Immature natural killer cell (primary cell): ENCODE measurements at regions not wholly inside any gene's neighbourhood (a gene's known extent, or its start where the extent isn't known, plus 50 kb on each side); places are given as distances from the start of the nearest gene placed in this dataset.

ENCODE experiments used
- DNase-seq, 3 donors: peaks; one replicate each; pipeline ENCODE4 v3.0.0; 2022; ENCODE audit warnings: mixed read lengths in 1 of 3
- H3K27ac Mint-ChIP-seq, 6 donors: one replicate each; pipeline ENCODE4 v1.8.0; 2020; ENCODE audit warnings: mixed read lengths in 6 of 6, mild to moderate bottlenecking in 5 of 6, inconsistent platforms in 4 of 6, moderate library complexity in 3 of 6
- H3K27me3 Mint-ChIP-seq, 3 donors: one replicate each; pipeline ENCODE4 v1.8.0; 2020 to 2021; ENCODE audit warnings: low read depth in 3 of 3, mild to moderate bottlenecking in 3 of 3, mixed read lengths in 3 of 3, moderate library complexity in 3 of 3, inconsistent platforms in 1 of 3
- H3K36me3 Mint-ChIP-seq, 3 donors: one replicate each; pipeline ENCODE4 v1.8.0; 2020; ENCODE audit warnings: mixed read lengths in 3 of 3, inconsistent platforms in 2 of 3, mild to moderate bottlenecking in 2 of 3
- H3K4me1 Mint-ChIP-seq, 2 donors: one replicate each; pipeline ENCODE4 v1.8.0; 2020; ENCODE audit warnings: inconsistent platforms in 2 of 2, mild to moderate bottlenecking in 2 of 2, mixed read lengths in 2 of 2, moderate library complexity in 1 of 2
- H3K4me3 Mint-ChIP-seq, 5 donors: one replicate each; pipeline ENCODE4 v1.8.0; 2020; ENCODE audit warnings: mild to moderate bottlenecking in 5 of 5, mixed read lengths in 5 of 5, inconsistent platforms in 3 of 5, moderate library complexity in 3 of 5
- H3K9me3 Mint-ChIP-seq, 6 donors: one replicate each; pipeline ENCODE4 v1.8.0; 2020; ENCODE audit warnings: mild to moderate bottlenecking in 6 of 6, mixed read lengths in 6 of 6, inconsistent platforms in 4 of 6, moderate library complexity in 3 of 6

DNA sequence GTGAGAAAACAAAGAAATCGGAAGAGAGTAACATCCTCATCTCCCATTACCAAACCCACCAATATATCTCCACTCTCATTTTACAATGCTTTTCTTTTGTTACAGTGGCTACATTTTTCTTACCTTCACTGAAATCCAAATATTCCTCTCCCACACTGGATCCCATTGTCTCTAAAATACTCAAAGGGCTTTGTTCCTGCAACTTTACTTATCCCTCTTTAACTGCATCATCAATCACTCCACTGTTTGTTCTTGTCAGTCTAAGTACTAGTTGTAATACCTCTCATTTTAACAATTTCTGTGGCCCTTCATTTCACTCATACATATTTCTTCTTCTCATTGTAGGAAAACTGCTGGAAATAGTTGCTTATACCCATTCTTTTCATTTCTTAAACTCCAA is 464.2 kb upstream of the PIK3C3 start:
- Mint-ChIP-seq H3K4me1 (no peaks in the 10 kb centered on the region), H3K27me3 (peaks cover 0 to 3% (median 2%) of the 10 kb centered on the region in 3 donors), H3K4me3 (no peak overlapping the region), H3K36me3 (peaks cover 0 to under 1% (median 0%) of the 10 kb centered on the region in 3 donors), H3K9me3 (peaks cover 9 to 48% (median 20%) of the 10 kb centered on the region in 6 donors), H3K27ac (no peak overlapping the region)
- DNase-seq: no peak

DNA sequence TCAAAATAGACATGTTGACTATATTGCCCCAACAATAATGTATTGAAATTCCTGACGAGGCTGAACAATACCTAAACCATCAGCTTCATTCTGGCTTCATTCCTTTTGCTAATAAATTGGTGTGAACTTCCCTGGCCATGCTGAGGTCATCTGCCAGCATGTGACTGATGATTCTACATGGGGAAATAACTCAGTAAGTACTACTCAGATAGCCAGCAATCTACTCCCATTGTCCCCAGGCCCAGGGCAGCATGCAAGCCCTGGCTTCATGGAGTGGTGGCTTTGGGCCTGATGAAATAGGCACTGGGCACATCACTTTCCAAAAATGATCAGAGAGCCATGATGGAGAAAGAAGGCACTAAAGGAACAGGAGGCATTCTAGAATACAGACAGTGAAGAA is 468.5 kb upstream of the PIK3C3 start:
- Mint-ChIP-seq H3K4me3 (no peak overlapping the region), H3K27me3 (peaks cover 0 to 3% (median 2%) of the 10 kb centered on the region in 3 donors), H3K27ac (no peak overlapping the region), H3K4me1 (no peaks in the 10 kb centered on the region), H3K9me3 (peaks cover 6 to 46% (median 24%) of the 10 kb centered on the region in 6 donors), H3K36me3 (peaks cover 0 to 4% (median 0%) of the 10 kb centered on the region in 3 donors)
- no peak for DNase-seq

DNA sequence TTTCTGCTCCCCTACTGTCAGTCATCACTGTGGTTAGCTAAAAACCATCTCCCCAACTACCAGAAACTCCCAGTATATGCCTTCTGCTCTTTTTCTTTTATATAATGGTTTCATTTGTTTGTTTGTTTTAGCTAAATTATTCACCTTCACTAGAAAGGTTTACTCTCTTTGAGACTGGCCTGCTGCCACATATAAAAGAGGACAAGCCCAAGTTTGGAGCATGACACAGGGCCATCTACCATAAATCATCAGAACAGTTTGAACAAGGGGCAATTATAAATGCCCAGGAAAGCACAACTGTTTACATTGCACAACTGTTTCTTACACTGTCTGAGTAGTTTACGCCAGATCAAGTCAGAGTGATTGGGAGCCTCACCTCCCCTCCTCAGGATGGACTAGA is 471.0 kb upstream of the PIK3C3 start:
- Mint-ChIP-seq H3K4me1 (no peaks in the 10 kb centered on the region), H3K27ac (no peak overlapping the region), H3K36me3 (peaks cover 0 to 4% (median 0%) of the 10 kb centered on the region in 3 donors), H3K9me3 (peaks cover 8 to 38% (median 17%) of the 10 kb centered on the region in 6 donors), H3K27me3 (peaks cover 0 to 2% (median 0%) of the 10 kb centered on the region in 3 donors), H3K4me3 (no peak overlapping the region)
- no peak for DNase-seq

DNA sequence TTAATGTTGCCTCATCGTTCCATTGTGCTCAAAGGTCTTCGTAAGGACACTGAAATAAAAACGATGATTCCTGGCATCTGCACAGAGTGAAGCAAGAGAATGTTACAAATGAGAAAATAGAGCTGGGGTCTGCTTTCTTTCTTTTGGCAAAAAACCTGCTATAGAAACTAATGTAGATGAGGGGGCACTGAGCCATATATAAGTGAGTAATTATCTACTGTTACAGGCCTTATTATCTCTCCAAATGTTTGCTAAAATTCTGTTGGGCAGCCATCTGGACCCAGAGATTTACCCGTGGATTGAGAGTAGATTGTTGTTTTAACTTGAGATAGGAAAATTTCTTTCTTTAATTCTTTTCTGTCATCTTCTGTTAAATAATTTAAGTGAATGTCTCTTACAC is 472.5 kb upstream of the PIK3C3 start:
- peaks cover 0 to 4% (median 0%) of the 10 kb centered on the region in 3 donors for H3K36me3 Mint-ChIP-seq
- no peaks in the 10 kb centered on the region for H3K4me1 Mint-ChIP-seq
- peaks cover 0 to 2% (median 0%) of the 10 kb centered on the region in 3 donors for H3K27me3 Mint-ChIP-seq
- H3K9me3 Mint-ChIP-seq: peaks cover 8 to 40% (median 16%) of the 10 kb centered on the region in 6 donors
- no peak for DNase-seq
- no peak overlapping the region for H3K4me3 Mint-ChIP-seq
- no peak overlapping the region for H3K27ac Mint-ChIP-seq

DNA sequence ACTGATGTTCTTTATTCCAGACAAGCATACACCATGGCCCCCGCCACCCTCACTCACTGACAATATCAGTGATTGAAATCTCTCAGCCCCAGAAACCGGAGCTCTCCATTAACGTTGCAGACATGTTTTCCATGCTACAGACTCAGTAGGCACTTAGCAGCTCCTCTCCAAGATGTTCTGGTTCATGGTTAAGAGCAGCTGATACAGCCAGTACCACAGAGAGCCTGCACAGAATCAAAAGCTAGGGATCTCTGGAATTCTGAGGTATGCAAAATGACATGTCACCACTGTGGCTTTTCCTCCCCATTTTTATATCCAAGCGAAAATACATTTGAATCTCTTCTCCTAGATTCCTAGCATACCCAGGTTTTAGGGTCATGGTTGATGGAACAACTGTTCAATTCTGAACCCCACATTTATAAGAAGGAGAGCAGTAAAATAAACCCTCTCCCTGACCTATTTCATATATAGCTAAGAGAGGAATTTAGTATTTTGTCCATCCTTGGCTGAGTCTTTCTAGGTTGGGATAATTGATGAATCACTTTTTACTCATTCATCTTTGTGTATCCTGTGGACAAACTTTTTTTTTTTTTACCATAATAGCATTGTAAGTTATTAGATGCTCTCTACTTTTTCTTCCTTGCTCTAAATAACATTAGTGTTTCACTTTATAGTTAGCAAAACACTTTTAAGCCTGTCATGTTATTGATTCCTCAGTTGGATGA is 488.4 kb upstream of the PIK3C3 start:
- H3K9me3 Mint-ChIP-seq: peaks cover 11 to 51% (median 29%) of the 10 kb centered on the region in 6 donors
- no peaks in the 10 kb centered on the region for H3K36me3 Mint-ChIP-seq
- no peak for DNase-seq
- H3K27ac Mint-ChIP-seq: no peak overlapping the region
- H3K27me3 Mint-ChIP-seq: peaks cover 0 to 2% (median 2%) of the 10 kb centered on the region in 3 donors
- no peaks in the 10 kb centered on the region for H3K4me1 Mint-ChIP-seq
- no peak overlapping the region for H3K4me3 Mint-ChIP-seq

DNA sequence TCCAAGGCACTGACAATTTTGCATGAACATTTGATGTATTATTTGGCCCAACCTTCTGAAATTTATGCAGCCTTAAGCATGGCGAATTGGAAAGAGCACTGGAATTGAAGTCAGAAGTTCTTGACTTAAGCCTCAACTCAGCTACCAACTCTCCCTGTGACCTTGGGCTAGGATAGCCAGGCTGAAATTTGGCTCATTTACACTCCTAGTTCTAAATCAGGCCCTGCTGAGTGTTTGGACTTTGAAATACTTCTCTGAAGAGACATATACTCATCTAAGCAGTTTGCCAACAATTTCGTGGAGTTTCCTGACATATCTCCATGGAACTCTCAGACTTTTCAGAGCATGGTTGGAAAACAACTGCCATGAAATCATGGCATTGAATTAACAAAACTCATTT is 489.6 kb upstream of the PIK3C3 start:
- no peak overlapping the region for H3K27ac Mint-ChIP-seq
- H3K27me3 Mint-ChIP-seq: peaks cover 0 to 2% (median 2%) of the 10 kb centered on the region in 3 donors
- peaks cover 11 to 53% (median 31%) of the 10 kb centered on the region in 6 donors for H3K9me3 Mint-ChIP-seq
- H3K36me3 Mint-ChIP-seq: no peaks in the 10 kb centered on the region
- no peak for DNase-seq
- H3K4me1 Mint-ChIP-seq: no peaks in the 10 kb centered on the region
- no peak overlapping the region for H3K4me3 Mint-ChIP-seq

DNA sequence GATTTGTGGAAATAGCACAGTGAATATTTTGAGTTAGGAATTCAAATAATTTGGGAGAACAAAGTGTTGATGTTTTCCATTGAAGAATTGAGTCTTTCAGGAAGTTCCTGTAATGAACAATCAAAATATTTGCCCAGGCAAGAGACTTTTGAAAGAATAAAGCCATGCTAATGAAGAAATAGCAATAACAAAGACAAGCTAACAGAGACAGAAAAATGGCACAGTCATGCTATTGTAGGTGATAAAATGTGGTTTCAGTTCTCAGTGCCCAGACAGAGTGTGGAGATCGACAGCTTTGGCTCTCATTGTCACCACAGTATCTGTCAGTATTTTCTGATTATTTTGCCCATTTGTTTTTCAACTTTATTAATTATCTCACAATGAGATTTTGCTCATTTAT is 490.8 kb upstream of the PIK3C3 start:
- Mint-ChIP-seq H3K9me3 (peaks cover 10 to 49% (median 27%) of the 10 kb centered on the region in 6 donors), H3K4me1 (no peaks in the 10 kb centered on the region), H3K4me3 (no peak overlapping the region), H3K27me3 (peaks cover 0 to 2% (median 1%) of the 10 kb centered on the region in 3 donors), H3K27ac (no peak overlapping the region), H3K36me3 (no peaks in the 10 kb centered on the region)
- no peak for DNase-seq

DNA sequence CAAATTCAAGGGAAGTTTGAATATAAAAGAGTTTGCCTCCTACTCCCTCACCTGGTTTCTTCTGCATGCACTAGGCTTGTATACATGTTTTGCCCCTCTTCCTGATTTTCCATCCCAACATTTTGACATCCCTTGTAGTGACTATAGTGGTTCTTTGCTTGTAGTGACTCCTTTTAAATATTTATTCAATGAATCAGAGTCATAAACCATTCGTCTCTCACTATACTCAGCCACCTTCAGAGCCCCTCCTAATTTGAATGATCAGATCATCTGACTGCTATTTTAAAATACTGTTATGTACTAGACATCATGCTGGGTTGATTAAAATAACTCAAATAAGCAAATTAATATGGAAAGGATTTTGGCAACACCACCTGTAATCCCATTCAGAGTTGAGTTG is 492.1 kb upstream of the PIK3C3 start:
- peaks cover 4 to 41% (median 22%) of the 10 kb centered on the region in 6 donors for H3K9me3 Mint-ChIP-seq
- H3K4me1 Mint-ChIP-seq: no peaks in the 10 kb centered on the region
- peaks cover 0 to 2% (median 0%) of the 10 kb centered on the region in 3 donors for H3K27me3 Mint-ChIP-seq
- H3K4me3 Mint-ChIP-seq: no peak overlapping the region
- no peak for DNase-seq
- no peaks in the 10 kb centered on the region for H3K36me3 Mint-ChIP-seq
- no peak overlapping the region for H3K27ac Mint-ChIP-seq

DNA sequence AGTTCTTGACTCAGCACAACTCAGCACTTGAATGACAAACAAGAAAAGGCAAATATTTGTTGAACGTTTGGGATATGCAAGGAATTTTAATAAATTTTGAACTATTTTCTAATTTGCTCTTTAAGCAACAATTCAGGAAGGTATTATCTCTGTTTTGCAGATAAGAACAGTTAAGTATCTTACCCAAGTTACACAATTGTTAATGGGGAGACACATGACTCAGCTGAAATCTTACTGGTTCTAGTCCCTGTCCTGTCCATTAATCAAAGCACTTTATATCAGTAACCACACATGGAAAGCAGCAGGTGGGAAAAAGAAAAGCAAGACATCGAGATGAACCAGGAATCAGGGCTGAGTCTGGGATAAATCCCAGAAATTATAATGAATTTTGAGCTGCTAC is 493.9 kb upstream of the PIK3C3 start:
- Mint-ChIP-seq H3K27me3 (no peaks in the 10 kb centered on the region), H3K4me3 (no peak overlapping the region), H3K27ac (no peak overlapping the region), H3K36me3 (no peaks in the 10 kb centered on the region), H3K9me3 (peaks cover 0 to 27% (median 14%) of the 10 kb centered on the region in 6 donors), H3K4me1 (no peaks in the 10 kb centered on the region)
- no peak for DNase-seq

DNA sequence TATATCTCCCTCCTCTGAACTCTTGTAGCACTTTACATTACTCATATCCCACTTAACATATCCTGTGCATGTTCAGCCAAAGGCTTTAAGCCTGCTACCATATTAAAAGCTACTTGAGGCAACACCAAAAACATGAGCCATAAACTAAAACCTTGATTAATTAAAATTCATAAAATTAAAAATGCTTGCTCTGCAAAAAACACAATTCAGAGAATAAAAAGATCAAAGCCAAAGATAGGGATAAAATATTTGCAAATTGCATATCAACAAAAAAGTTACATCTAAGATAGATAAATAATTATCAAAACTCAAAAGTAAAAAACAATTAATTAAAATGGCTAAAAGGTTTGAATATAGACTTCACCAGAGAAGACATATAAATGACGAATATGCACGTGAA is 495.4 kb upstream of the PIK3C3 start:
- no peaks in the 10 kb centered on the region for H3K36me3 Mint-ChIP-seq
- no peaks in the 10 kb centered on the region for H3K27me3 Mint-ChIP-seq
- no peak overlapping the region for H3K4me3 Mint-ChIP-seq
- no peak for DNase-seq
- no peak overlapping the region for H3K27ac Mint-ChIP-seq
- H3K9me3 Mint-ChIP-seq: peaks cover 0 to 27% (median 10%) of the 10 kb centered on the region in 6 donors
- no peaks in the 10 kb centered on the region for H3K4me1 Mint-ChIP-seq

DNA sequence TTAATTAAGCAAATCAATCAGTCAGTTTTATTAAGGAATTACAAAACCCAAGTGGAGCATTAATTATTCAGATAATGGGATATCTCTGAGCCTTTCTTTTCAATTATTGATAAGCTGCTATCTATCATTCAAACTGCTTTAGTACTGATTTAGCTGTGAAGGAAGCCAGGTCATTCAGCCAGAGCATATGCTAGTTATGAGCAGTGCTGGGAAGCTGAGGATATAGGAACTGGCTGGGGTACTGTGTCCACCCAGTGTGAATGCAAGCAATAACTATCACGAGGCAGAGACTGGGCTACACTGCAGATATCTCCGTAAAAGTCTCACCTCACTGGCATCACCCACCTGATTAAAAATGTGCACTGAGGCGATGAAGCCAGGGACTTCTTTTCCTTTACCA is 496.7 kb upstream of the PIK3C3 start:
- Mint-ChIP-seq H3K36me3 (no peaks in the 10 kb centered on the region), H3K27ac (no peak overlapping the region), H3K4me3 (no peak overlapping the region), H3K4me1 (no peaks in the 10 kb centered on the region), H3K9me3 (peaks cover 0 to 34% (median 13%) of the 10 kb centered on the region in 6 donors), H3K27me3 (no peaks in the 10 kb centered on the region)
- no peak for DNase-seq

DNA sequence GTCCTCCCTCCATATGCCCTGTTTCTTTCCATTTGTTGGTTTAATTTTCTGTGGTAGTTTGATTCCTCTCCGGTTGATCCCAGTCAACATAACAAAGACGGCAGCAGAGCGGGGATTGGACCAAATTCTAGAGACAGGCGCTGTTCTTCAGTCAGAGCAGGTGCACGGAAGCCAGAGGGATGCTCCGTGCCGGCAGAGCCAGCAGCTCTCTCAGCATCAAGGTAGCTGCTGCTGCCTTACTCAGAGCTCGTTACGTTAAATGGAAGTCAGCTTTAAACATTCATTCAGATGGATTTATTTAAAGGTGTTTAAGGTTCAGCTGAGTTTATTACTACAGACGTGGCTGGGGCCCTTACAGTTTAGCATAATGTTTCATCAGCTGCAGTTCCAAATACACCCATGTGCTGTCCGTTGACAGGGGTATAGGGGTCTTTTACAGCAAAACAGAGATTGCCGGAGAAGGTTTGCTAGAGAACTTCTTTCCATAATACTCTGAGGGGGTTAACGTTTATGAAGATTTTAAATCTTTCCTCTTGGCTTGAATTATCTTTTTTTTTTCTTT is 497.2 kb upstream of the PIK3C3 start:
- Mint-ChIP-seq H3K9me3 (peaks cover 0 to 32% (median 13%) of the 10 kb centered on the region in 6 donors), H3K36me3 (no peaks in the 10 kb centered on the region), H3K4me1 (no peaks in the 10 kb centered on the region), H3K27ac (no peak overlapping the region), H3K4me3 (no peak overlapping the region), H3K27me3 (no peaks in the 10 kb centered on the region)
- no peak for DNase-seq

DNA sequence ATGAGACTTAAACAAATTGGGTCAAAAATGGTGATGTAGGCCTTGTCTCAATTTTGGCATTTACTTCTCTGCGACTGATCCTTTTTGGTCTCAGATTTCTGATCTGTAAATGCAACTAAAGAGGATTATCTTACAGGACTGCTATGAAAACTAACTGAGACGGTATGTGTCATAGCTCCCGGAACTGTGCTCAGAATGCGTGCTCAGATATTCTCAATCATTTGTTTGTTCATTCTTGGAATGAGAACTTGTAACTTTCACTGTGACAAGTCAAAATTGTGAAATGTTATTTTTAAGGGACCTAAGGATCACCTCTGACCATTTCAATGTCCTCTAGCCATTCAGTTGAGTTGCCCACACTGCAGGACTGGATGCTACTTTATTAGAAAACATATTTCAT is 498.2 kb upstream of the PIK3C3 start:
- Mint-ChIP-seq H3K4me1 (no peaks in the 10 kb centered on the region), H3K27ac (no peak overlapping the region), H3K36me3 (no peaks in the 10 kb centered on the region), H3K9me3 (peaks cover 0 to 30% (median 10%) of the 10 kb centered on the region in 6 donors), H3K27me3 (no peaks in the 10 kb centered on the region), H3K4me3 (no peak overlapping the region)
- no peak for DNase-seq

DNA sequence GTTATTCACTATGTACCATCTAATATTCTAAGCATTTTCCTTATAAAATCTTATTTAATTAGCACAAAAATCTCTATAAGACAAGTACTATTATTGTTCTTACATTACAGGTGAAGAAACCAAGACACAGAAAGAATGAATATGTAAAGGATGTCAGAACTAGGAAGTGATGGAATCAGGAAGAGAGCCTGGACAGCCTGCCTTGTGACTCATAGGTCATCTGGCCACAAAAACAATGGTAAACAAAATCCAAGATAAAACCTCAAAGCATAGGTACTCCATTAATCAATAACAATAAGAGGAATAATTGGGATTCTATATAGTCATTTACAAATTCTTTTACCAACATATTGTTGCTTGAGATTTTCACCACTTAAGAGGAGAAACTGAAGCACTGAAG is 505.4 kb upstream of the PIK3C3 start:
- DNase-seq: no peak
- H3K9me3 Mint-ChIP-seq: peaks cover 7 to 52% (median 24%) of the 10 kb centered on the region in 6 donors
- no peaks in the 10 kb centered on the region for H3K4me1 Mint-ChIP-seq
- H3K36me3 Mint-ChIP-seq: peaks cover 0 to 3% (median 0%) of the 10 kb centered on the region in 3 donors
- H3K4me3 Mint-ChIP-seq: no peak overlapping the region
- H3K27me3 Mint-ChIP-seq: no peaks in the 10 kb centered on the region
- no peak overlapping the region for H3K27ac Mint-ChIP-seq
